AG09319 (cell line): ENCODE measurements at regions not wholly inside any gene's neighbourhood (a gene's known extent, or its start where the extent isn't known, plus 50 kb on each side); places are given as distances from the start of the nearest gene placed in this dataset.
A peak's percentile ranks its signal among the peaks of the same experiment; 100 is the strongest.

ENCODE experiments used
- DNase-seq: peaks from one replicate; pipeline ENCODE4 v3.0.0-alpha.2; 2010; ENCODE audit warnings: low read depth; ENCODE audit errors: extremely low read depth
- TF ChIP-seq, protein P1 (sequence below): IDR thresholded peaks from 2 replicates; pipeline ENCODE4 v1.5.1; 2011; ENCODE audit warnings: low read depth, mild to moderate bottlenecking, inconsistent platforms, low read length, moderate library complexity

DNA sequence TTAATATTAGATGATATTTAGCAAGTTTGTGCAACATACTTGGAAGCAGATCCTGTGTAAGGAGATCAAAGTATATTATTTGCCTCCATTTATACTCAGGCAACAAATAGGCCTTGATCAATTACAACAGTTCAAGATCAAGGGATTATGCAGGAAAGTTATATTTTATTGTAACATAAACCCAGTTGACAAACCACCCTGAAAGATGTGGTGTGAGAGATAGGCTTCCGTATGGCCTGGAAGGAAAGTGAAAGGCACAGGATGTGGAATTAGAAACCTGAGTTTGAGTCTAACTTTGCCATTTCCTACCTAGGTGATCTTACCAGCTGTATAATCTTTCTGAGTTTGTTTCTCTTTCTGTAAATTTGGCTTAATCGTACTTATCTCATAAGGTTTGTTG is 284.1 kb downstream of the BMP4 start:
- no peak for DNase-seq
- TF ChIP-seq, protein P1, sequence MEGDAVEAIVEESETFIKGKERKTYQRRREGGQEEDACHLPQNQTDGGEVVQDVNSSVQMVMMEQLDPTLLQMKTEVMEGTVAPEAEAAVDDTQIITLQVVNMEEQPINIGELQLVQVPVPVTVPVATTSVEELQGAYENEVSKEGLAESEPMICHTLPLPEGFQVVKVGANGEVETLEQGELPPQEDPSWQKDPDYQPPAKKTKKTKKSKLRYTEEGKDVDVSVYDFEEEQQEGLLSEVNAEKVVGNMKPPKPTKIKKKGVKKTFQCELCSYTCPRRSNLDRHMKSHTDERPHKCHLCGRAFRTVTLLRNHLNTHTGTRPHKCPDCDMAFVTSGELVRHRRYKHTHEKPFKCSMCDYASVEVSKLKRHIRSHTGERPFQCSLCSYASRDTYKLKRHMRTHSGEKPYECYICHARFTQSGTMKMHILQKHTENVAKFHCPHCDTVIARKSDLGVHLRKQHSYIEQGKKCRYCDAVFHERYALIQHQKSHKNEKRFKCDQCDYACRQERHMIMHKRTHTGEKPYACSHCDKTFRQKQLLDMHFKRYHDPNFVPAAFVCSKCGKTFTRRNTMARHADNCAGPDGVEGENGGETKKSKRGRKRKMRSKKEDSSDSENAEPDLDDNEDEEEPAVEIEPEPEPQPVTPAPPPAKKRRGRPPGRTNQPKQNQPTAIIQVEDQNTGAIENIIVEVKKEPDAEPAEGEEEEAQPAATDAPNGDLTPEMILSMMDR: no peak

DNA sequence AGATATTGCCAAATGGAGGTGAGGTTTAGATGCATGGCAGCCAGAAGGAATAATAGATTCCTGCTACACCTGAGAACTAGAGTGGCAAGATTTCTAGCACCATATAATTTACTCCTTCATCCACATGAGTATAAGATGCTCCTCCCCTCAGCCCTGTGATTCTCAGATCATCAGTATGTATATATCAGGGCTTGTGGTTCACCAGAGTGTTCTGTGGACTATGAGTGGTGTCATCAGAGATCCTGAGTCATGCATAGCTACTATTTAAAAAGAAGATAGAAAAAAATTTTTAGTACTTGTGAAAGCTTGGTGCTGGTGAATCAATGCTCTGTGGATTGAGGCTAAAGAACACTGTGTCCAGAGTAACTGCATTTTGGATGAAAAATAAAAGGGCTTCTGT is 285.9 kb downstream of the BMP4 start:
- TF ChIP-seq, protein P1: no peak
- DNase-seq: no peak

DNA sequence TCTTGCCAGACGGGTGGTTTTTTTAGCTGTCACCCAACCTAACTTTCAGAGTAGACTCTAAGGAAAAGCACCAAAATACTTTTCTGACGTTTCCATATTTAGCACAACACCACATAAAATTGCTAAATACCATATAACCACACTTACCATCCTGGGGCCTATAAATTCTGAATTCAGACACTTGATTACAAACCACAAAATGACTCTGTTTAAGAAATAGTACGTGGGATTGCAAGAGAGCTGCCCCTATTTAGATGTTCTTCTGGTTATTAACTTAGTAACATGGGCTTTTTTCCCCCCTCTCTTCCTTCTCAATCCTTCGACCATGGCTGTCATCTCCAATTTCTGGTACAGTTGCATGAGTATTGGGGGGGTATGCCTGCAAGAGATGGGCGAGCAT is 287.7 kb downstream of the BMP4 start:
- TF ChIP-seq, protein P1: no peak
- DNase-seq: no peak

DNA sequence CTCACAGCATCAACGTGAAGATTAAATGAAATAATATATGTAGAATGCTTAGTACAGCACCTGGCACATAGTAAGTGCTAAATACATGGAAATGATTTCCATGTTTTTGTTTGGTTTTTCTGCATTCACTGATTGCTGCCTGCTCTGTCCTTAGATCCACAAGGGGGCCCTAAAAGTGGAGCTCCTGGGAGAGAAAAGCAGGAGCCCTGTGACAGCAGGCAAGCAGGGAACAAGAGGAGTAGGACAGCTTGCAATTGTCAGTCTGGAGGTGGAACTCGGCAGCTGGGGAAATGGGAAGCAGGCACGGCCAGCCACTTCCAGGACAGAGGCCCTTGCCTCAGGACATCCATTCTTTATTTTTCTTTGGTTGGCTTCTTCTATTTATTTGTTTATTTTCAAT is 292.9 kb downstream of the BMP4 start:
- TF ChIP-seq, protein P1: peak; percentile 50
- no peak for DNase-seq

DNA sequence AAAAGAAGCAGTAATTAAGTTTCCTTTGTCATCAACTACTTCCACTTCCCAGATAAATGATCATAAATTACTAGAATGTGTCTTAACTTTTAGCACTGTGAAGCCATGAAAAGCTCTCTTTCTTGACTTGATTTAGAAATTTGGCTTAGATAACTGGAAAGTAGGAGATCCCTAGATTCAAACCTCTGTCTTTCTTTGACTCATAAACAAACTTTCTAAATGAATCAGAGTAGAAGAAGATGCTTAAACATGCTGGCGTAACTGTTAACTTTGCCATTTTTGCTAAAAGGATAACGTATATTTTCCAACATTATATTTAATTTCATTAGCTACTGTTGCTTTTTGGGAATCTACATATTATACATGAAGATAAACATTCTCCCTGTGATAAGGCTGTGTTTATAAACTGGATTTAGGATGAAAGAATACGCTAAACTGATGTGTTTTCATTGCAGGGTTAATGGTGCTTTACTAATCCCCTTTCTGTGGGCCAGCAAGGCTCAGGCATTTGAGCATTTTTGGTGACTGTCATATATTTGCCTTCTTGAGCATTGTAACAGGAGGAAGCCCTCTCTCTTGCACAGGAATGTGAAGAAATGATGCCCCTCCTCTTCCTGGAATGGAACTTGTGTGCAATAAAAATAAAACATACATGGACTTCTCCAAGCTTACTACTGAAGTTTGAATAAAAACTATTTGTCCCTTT is 301.4 kb downstream of the BMP4 start:
- no peak for DNase-seq
- TF ChIP-seq, protein P1: no peak

DNA sequence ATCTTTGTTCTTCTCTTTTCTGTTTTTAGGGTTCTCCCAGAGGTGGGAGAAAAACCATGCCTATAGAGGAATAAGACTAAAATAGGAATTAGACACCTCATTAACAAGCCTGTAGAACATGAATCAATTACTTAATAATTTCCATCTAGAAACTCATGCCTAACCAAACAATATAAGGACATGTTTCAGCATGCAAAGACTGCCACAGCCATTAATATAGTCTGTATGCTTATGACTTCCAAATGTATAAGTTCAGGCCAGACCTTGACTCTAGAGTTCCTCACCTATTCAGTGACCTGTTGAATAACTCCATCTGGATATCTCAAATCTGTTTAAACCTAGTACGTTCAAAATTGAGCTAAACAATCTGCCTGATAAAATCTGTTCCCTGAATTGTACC is 304.6 kb downstream of the BMP4 start:
- DNase-seq: no peak
- TF ChIP-seq, protein P1: no peak

DNA sequence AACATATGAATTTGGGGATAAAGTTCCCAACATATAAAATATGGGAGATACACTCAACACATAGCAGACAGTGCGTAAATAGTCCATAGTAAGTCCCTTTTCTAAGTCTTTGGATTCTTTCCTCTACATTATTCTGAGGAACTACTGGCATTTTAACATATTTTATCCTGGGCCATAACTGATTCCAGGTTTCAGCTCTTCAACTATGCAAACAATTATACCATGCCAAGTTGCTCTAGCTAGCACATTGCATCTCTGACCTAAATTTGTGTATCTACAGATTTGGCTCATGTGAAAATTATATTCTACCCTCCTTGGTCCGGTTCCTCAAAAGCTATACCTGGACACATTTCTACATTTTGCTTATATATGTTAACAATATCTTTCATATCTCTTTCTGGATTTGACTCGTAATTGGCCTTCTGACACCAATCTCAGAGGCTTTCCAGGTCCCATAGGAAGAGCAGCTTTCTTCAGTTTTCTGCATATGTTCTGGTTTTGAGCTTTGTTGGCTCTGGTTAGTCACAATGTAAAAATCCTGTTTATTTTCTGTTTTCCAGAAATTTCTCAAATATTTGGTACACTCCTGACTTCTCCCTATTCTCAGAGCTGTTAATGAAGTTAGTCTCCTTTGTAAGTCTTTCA is 305.4 kb downstream of the BMP4 start:
- no peak for DNase-seq
- TF ChIP-seq, protein P1: no peak
